PC-9 (cell line): ENCODE measurements at regions not wholly inside any gene's neighbourhood (a gene's known extent, or its start where the extent isn't known, plus 50 kb on each side); places are given as distances from the start of the nearest gene placed in this dataset.
"Not testable (repeated sequence)": the region's sequence is repeated elsewhere in the genome, so short reads cannot be mapped to it uniquely, and the experiment has no call there.

Experiments
- BruUV-seq: library from RNA; stranded (reverse); fragments of 400-500 nt; replicated peaks from 2 replicates; lab custom pipeline; 2021; lab: Mats Ljungman, UMichigan
- CTCF ChIA-PET: fragments of 300-600 bp; sonication (Branson Sonifier 250); formaldehyde crosslinking; loops from one replicate; lab custom pipeline; 2022; ENCODE audit warnings: antibody characterized with exemption; lab: Charles Lee
- POLR2A ChIA-PET: fragments of 300-600 bp; sonication (Branson Sonifier 250); formaldehyde crosslinking; loops from one replicate; lab custom pipeline; 2022; ENCODE audit warnings: antibody characterized with exemption; ENCODE audit not compliant: unreplicated experiment; lab: Charles Lee
- DNase-seq, 2 experiments: peaks; one replicate each; pipeline versions ENCODE4 v3.0.0 to v3.0.0-alpha.2; 2015 to 2022; ENCODE audit warnings: mixed read lengths in 1 of 2
- H2AFZ ChIP-seq: fragments of 200-600 bp; sonication (generic); 2 replicates; pipeline ENCODE4 v1.8.1; 2017; ENCODE audit warnings: antibody characterized with exemption
- H3F3A ChIP-seq: fragments of 200-600 bp; sonication (generic); 2 replicates; pipeline ENCODE4 v1.8.1; 2017; ENCODE audit warnings: antibody characterized with exemption, mild to moderate bottlenecking, low read depth; ENCODE audit not compliant: insufficient read depth
- H3K27ac ChIP-seq: fragments of 200-600 bp; sonication (generic); 2 replicates; pipeline ENCODE4 v1.6.1; 2016; ENCODE audit warnings: mixed run types
- H3K27me3 ChIP-seq: fragments of 200-600 bp; sonication (generic); 2 replicates; pipeline ENCODE4 v1.6.1; 2016; ENCODE audit warnings: low read depth, mixed run types; ENCODE audit not compliant: insufficient read depth
- H3K36me3 ChIP-seq: fragments of 200-600 bp; sonication (generic); 2 replicates; pipeline ENCODE4 v1.6.1; 2016; ENCODE audit warnings: low read depth, mixed run types
- H3K4me1 ChIP-seq: fragments of 200-600 bp; sonication (generic); replicated peaks from 2 replicates; pipeline ENCODE4 v1.6.1; 2016; ENCODE audit warnings: mixed run types; ENCODE audit not compliant: insufficient read depth
- H3K4me2 ChIP-seq: fragments of 200-600 bp; sonication (generic); 2 replicates; pipeline ENCODE4 v1.6.1; 2017; ENCODE audit warnings: mixed run types
- H3K4me3 ChIP-seq: fragments of 200-600 bp; sonication (generic); 2 replicates; pipeline ENCODE4 v1.6.1; 2016; ENCODE audit warnings: mixed run types
- H3K79me2 ChIP-seq: fragments of 200-600 bp; sonication (generic); 2 replicates; pipeline ENCODE4 v1.6.1; 2017; ENCODE audit warnings: low read depth, mixed run types
- H3K9me2 ChIP-seq: fragments of 200-600 bp; sonication (generic); 2 replicates; pipeline ENCODE4 v1.8.1; 2017; ENCODE audit warnings: mild to moderate bottlenecking; ENCODE audit not compliant: insufficient read depth
- H3K9me3 ChIP-seq: fragments of 200-600 bp; sonication (generic); 2 replicates; pipeline ENCODE4 v1.8.1; 2016; ENCODE audit warnings: low read depth; ENCODE audit not compliant: insufficient read depth
- H4K20me1 ChIP-seq: fragments of 200-600 bp; sonication (generic); 2 replicates; pipeline ENCODE4 v1.8.1; 2017; ENCODE audit not compliant: insufficient read depth
- CTCF ChIP-seq: fragments of 200-600 bp; sonication (generic); conservative IDR thresholded peaks from 2 replicates; pipeline ENCODE4 v1.6.1; 2017; ENCODE audit warnings: mixed run types, antibody characterized with exemption, mild to moderate bottlenecking, moderate library complexity
- EZH2 ChIP-seq: fragments of 200-600 bp; sonication (generic); IDR thresholded peaks from 2 replicates; pipeline ENCODE4 v1.8.0; 2017; ENCODE audit warnings: antibody characterized with exemption, low read depth
- intact Hi-C: fragments of 100-400 bp; cut with micrococcal nuclease; formaldehyde crosslinking; loops from one replicate; pipeline ENCODE4 v1.10.0; 2022; ENCODE audit not compliant: unreplicated experiment

- H3K9me2 ChIP-seq: no peaks in the 10 kb centered on the region
- H3K27me3 ChIP-seq: peaks cover 10% of the 10 kb centered on the region; the same call in 1 of the 2 replicates
- BruUV-seq: no TSS peak
- TF ChIP-seq CTCF: no peak
- no peaks in the 10 kb centered on the region for H3K79me2 ChIP-seq
- no peaks in the 10 kb centered on the region for H4K20me1 ChIP-seq
- no peak overlapping the region for H3K4me3 ChIP-seq
- no peaks in the 10 kb centered on the region for H3K4me1 ChIP-seq
- H3K9me3 ChIP-seq: no peaks in the 10 kb centered on the region
- no peaks in the 10 kb centered on the region for H3K36me3 ChIP-seq
- intact Hi-C loops: no loop called here
- H3F3A ChIP-seq: no peaks in the 10 kb centered on the region
- POLR2A ChIA-PET: no interaction called here
- no peak overlapping the region for H3K4me2 ChIP-seq
- no peak for DNase-seq
- CTCF ChIA-PET: no interaction called here
- no peak overlapping the region for H3K27ac ChIP-seq
- H2AFZ ChIP-seq: no peak overlapping the region
Observed at GRCh38 chr14:106166650-106167204, 640.3 kb downstream of the TMEM121 start.

GRCh38 chr14:106170163-106170658 lies 643.8 kb downstream of the TMEM121 start:
- TF ChIP-seq CTCF: peak; percentile 65
- H3K4me2 ChIP-seq, H3K27me3 ChIP-seq, H2AFZ ChIP-seq, POLR2A ChIA-PET, BruUV-seq, H3K27ac ChIP-seq, H3F3A ChIP-seq, H3K9me2 ChIP-seq, CTCF ChIA-PET, intact Hi-C loops, H3K79me2 ChIP-seq, H3K36me3 ChIP-seq, H3K4me1 ChIP-seq, H3K4me3 ChIP-seq, H4K20me1 ChIP-seq, H3K9me3 ChIP-seq: not testable (repeated sequence)
- peak in 1 of 2 experiments; percentile 6 for DNase-seq

- no peaks in the 10 kb centered on the region for H3F3A ChIP-seq
- BruUV-seq: no TSS peak
- H4K20me1 ChIP-seq: no peaks in the 10 kb centered on the region
- CTCF ChIA-PET: no interaction called here
- no peaks in the 10 kb centered on the region for H3K9me3 ChIP-seq
- no peaks in the 10 kb centered on the region for H3K79me2 ChIP-seq
- no peaks in the 10 kb centered on the region for H3K9me2 ChIP-seq
- H3K4me3 ChIP-seq: no peak overlapping the region
- H3K4me1 ChIP-seq: no peaks in the 10 kb centered on the region
- no peaks in the 10 kb centered on the region for H3K27me3 ChIP-seq
- intact Hi-C loops: no loop called here
- POLR2A ChIA-PET: no interaction called here
- no peak overlapping the region for H3K27ac ChIP-seq
- no peaks in the 10 kb centered on the region for H3K36me3 ChIP-seq
- no peak for DNase-seq
- H3K4me2 ChIP-seq: no peak overlapping the region
- no peak for TF ChIP-seq EZH2
- no peak for TF ChIP-seq CTCF
- no peak overlapping the region for H2AFZ ChIP-seq
Observed at GRCh38 chr14:106174206-106174605, 647.8 kb downstream of the TMEM121 start.

GRCh38 chr14:106177266-106178246 lies 651.2 kb downstream of the TMEM121 start:
- H3K4me2 ChIP-seq, H3K79me2 ChIP-seq, H3K9me2 ChIP-seq, DNase-seq, CTCF ChIA-PET, H3K4me1 ChIP-seq, H3K36me3 ChIP-seq, H3F3A ChIP-seq, H3K27me3 ChIP-seq, H4K20me1 ChIP-seq, BruUV-seq, H3K9me3 ChIP-seq, H3K27ac ChIP-seq, POLR2A ChIA-PET, H2AFZ ChIP-seq, intact Hi-C loops, H3K4me3 ChIP-seq: not testable (repeated sequence)
